ENCODE measurements at regions not wholly inside any gene's neighbourhood (a gene's known extent, or its start where the extent isn't known, plus 50 kb on each side); places are given as distances from the start of the nearest gene placed in this dataset.

DNA sequence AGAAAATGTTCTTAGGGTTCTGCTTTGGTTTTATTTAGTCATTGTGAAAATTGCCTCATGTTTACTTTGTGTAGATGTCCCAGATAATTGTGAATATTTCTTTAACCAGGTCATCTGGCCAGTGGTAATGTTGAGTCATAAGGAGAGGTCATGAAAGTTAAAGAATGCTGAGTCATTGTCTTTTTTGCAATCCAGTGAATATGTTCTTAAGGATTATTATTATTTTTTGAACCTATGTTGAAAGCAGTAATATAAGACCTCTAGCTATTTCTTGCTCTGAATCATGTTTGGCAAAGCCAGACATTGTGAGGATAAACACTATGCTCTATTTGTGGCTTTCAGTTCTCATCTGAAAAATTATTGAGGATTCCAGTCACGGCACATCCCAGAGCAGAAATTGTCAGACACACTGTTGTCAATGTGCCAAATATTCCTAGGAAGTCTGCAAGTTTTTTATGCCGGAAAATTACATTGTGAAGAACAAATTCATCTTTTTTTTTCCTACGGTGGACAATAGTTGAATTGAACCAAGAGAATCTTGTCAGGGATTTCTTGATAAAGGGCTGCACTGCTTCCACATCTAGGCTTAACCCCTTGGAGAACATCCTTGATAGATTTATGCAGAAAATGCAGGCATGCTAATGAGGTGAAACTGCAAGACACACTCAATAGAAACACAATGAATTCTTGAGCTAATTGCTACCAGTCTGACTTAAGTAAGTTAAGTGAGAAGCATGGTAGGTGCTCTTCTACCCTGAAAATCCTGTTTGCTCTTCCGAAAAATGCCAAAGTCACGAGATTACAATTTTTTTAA lies 369.6 kb downstream of the ATP23 start:
- H3K27ac ChIP-seq: peak overlapping the region in 3 of 4 donors; percentile 60 to 62 (median 62)
- no peaks in the 10 kb centered on the region for H3K27me3 ChIP-seq
- H3K4me3 ChIP-seq: no peak overlapping the region
- TF ChIP-seq POLR2A (IDR thresholded peaks at IDR 0.05): no peak
- TF ChIP-seq, protein P1, sequence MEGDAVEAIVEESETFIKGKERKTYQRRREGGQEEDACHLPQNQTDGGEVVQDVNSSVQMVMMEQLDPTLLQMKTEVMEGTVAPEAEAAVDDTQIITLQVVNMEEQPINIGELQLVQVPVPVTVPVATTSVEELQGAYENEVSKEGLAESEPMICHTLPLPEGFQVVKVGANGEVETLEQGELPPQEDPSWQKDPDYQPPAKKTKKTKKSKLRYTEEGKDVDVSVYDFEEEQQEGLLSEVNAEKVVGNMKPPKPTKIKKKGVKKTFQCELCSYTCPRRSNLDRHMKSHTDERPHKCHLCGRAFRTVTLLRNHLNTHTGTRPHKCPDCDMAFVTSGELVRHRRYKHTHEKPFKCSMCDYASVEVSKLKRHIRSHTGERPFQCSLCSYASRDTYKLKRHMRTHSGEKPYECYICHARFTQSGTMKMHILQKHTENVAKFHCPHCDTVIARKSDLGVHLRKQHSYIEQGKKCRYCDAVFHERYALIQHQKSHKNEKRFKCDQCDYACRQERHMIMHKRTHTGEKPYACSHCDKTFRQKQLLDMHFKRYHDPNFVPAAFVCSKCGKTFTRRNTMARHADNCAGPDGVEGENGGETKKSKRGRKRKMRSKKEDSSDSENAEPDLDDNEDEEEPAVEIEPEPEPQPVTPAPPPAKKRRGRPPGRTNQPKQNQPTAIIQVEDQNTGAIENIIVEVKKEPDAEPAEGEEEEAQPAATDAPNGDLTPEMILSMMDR (IDR thresholded peaks at IDR 0.05): no peak
- peaks cover 0 to 11% (median 0%) of the 10 kb centered on the region in 3 donors for H3K9me3 ChIP-seq
- no peak for DNase-seq
- no peaks in the 10 kb centered on the region for H3K36me3 ChIP-seq
- intact Hi-C loops (cut with DNase I): no loop called here
- WGBS, 2 donors: 30 to 45% methylated on average over 5 of the region's 5 CpGs
- peaks cover 6 to 23% (median 12%) of the 10 kb centered on the region in 3 donors for H3K4me1 ChIP-seq

DNA sequence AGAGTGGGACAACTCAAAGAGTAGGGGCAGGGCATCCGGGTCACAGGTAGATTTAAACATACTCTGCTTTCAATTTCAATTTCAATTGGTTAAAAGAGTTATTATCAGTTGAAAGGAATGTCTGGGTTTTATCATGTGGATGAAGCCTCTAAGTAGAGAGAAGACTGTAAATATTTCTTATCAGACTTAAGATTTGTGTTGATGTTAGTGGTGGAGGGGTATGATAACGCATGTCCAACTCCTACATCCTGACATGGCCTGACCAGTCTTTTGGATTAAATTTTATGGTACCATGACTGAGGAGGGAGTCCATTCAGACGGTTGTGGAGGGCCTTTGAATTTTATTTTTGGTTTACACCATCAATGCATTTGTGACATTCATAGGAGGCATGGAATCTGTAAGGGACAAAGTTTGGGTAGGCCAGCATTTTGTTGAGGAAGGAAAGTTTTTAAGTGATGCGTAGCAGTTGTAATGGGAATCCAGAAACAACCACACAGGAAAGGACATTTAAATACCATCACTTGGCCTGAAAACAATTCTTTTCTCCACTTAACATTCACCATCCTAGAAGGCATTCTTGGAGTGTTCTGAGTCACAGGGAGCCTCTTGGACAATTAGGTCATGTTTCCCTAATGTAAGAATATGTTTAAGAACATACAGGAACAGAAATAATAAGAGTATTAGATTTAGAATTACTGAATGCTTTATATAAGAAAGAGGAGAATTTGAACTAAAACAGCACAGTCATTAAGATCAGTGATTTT lies 371.9 kb downstream of the ATP23 start:
- Histone ChIP-seq H3K9me3 (no peaks in the 10 kb centered on the region), H3K4me3 (no peak overlapping the region), H3K27ac (no peak overlapping the region), H3K27me3 (no peaks in the 10 kb centered on the region), H3K36me3 (no peaks in the 10 kb centered on the region), H3K4me1 (peaks cover 6 to 23% (median 12%) of the 10 kb centered on the region in 3 donors)
- intact Hi-C loops (cut with DNase I): no loop called here
- WGBS, 2 donors: 90 to 94% methylated on average over 4 of the region's 4 CpGs
- no peak for TF ChIP-seq POLR2A (IDR thresholded peaks at IDR 0.05)
- TF ChIP-seq, protein P1 (IDR thresholded peaks at IDR 0.05): no peak
- DNase-seq: no peak

DNA sequence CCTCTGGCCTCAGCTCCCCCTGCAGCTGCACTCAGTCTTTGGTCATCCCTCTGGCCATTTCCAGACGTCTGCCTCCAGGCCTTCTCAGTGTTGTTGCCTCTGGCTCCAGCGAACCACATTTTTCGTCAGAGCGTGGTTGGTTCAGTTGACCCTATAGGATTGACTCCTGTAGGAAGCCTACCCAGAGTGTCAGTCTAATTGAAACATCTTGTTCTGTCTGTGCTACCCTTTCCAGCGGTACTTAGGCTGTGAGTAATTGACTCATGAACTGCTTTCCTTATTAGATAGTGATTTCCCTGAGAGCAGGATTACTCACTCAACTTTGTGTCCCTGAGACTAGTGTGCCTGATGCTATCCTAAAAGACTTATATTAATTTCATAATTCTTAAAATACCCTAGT lies 373.2 kb downstream of the ATP23 start:
- Histone ChIP-seq H3K4me1 (peaks cover 6 to 21% (median 12%) of the 10 kb centered on the region in 3 donors), H3K9me3 (no peaks in the 10 kb centered on the region), H3K36me3 (no peaks in the 10 kb centered on the region), H3K27me3 (no peaks in the 10 kb centered on the region), H3K27ac (no peak overlapping the region), H3K4me3 (no peak overlapping the region)
- WGBS, 2 donors: 84 to 87% methylated on average over 5 of the region's 5 CpGs
- intact Hi-C loops (cut with DNase I): no loop called here
- TF ChIP-seq POLR2A (IDR thresholded peaks at IDR 0.05): no peak
- TF ChIP-seq, protein P1 (IDR thresholded peaks at IDR 0.05): no peak
- DNase-seq: no peak

DNA sequence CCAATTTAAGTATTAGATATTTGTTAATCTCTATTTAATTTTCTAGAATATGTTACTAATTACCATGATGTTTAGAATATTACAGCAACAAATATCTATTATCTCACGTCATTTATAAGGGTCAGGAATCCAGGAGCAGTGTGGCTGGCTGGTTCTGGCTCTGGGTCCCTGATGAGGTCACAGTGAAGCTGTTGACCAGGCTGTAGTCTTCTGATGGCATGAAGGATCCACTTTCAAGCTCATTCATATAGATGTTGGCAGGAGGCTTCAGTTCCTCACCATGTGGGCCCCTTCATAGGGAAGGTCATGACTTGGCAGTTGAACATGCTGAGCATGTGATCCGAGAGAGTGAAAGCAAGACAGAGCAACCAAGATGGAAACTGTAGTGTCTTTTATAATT lies 375.6 kb downstream of the ATP23 start:
- Histone ChIP-seq H3K27me3 (no peaks in the 10 kb centered on the region), H3K4me3 (no peak overlapping the region), H3K36me3 (no peaks in the 10 kb centered on the region), H3K4me1 (no peaks in the 10 kb centered on the region), H3K27ac (no peak overlapping the region), H3K9me3 (no peaks in the 10 kb centered on the region)
- no peak for DNase-seq
- TF ChIP-seq, protein P1 (IDR thresholded peaks at IDR 0.05): no peak
- no peak for TF ChIP-seq POLR2A (IDR thresholded peaks at IDR 0.05)
- 81 to 88% methylated on average over 2 of the region's 2 CpGs for WGBS, 2 donors
- intact Hi-C loops (cut with DNase I): no loop called here

DNA sequence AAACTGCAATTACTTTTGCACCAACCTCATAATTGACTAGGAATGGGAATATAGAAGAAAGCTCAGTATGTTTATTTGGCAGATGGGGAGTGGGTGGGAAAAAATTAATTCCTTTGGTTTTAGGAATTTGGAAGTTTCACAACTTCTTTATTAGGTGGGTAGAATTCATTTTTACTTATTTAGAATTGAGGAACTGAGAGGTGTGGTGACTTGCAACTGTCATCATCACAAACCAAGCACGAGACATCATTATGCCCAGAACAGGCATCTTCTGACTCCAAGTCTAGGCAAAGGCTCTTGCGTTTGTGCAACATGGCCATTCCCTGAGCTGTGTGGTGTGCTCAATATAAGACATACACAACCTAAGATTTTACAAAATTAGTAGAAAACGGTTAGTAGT lies 380.0 kb downstream of the ATP23 start:
- H3K9me3 ChIP-seq: no peaks in the 10 kb centered on the region
- TF ChIP-seq, protein P1 (IDR thresholded peaks at IDR 0.05): no peak
- no peak for TF ChIP-seq POLR2A (IDR thresholded peaks at IDR 0.05)
- DNase-seq: no peak
- no peaks in the 10 kb centered on the region for H3K27me3 ChIP-seq
- H3K4me1 ChIP-seq: peaks cover 0 to 4% (median 0%) of the 10 kb centered on the region in 3 donors
- no peak overlapping the region for H3K4me3 ChIP-seq
- WGBS, 2 donors: 89 to 92% methylated on average over 3 of the region's 3 CpGs
- intact Hi-C loops (cut with DNase I): no loop called here
- H3K36me3 ChIP-seq: no peaks in the 10 kb centered on the region
- no peak overlapping the region for H3K27ac ChIP-seq

Data from esophagus squamous epithelium (tissue), 5 donors.